Keratinocyte (primary cell): ENCODE measurements at regions not wholly inside any gene's neighbourhood (a gene's known extent, or its start where the extent isn't known, plus 50 kb on each side); places are given as distances from the start of the nearest gene placed in this dataset.

Source experiments
- DNase-seq: peaks from one replicate; pipeline ENCODE4 v3.0.0-alpha.2; 2011; ENCODE audit warnings: low read depth, missing footprints, low spot score
- FAIRE-seq: peaks from 2 replicates; lab custom pipeline; 2011; peaks lifted over from hg19 to GRCh38; lab: Jason Lieb, UNC
- H2AFZ ChIP-seq: 2 replicates; pipeline ENCODE4 v1.6.0; 2012; ENCODE audit warnings: low read length, control low read depth, inconsistent platforms; ENCODE audit not compliant: control insufficient read depth
- H3K27ac ChIP-seq: 2 replicates; pipeline ENCODE4 v1.5.1; 2011; ENCODE audit warnings: low read length; ENCODE audit not compliant: control insufficient read depth, insufficient read depth
- H3K27me3 ChIP-seq: 3 replicates; pipeline ENCODE4 v1.6.0; 2011; ENCODE audit warnings: low read length; ENCODE audit not compliant: control insufficient read depth, insufficient read depth; ENCODE audit errors: extremely low read depth
- H3K36me3 ChIP-seq, 2 experiments: 2 replicates in 1 of 2; 3 replicates in 1 of 2; pipeline ENCODE4 v1.5.1; 2011; ENCODE audit warnings: low read length in 2 of 2, mild to moderate bottlenecking in 1 of 2; ENCODE audit not compliant: control insufficient read depth in 2 of 2, insufficient read depth in 2 of 2; ENCODE audit errors: extremely low read depth in 1 of 2
- H3K4me1 ChIP-seq: 3 replicates; pipeline ENCODE4 v1.5.1; 2011; ENCODE audit warnings: low read length; ENCODE audit not compliant: control insufficient read depth, insufficient read depth; ENCODE audit errors: extremely low read depth
- H3K4me2 ChIP-seq: 3 replicates; pipeline ENCODE4 v1.6.0; 2011; ENCODE audit warnings: low read depth, low read length; ENCODE audit not compliant: control insufficient read depth, insufficient read depth; ENCODE audit errors: extremely low read depth
- H3K4me3 ChIP-seq, 3 experiments: fragments of 200-600 bp in 1 of 3; sonication (generic) in 1 of 3; 2 replicates in 2 of 3; 3 replicates in 1 of 3; pipeline ENCODE4 v1.5.1; 2011 to 2016; ENCODE audit warnings: low read length in 3 of 3, mild to moderate bottlenecking in 3 of 3, control low read depth in 2 of 3, inconsistent platforms in 1 of 3, low read depth in 1 of 3, mixed read lengths in 1 of 3, mixed run types in 1 of 3, moderate library complexity in 1 of 3; ENCODE audit not compliant: control insufficient read depth in 2 of 3, insufficient read depth in 2 of 3; ENCODE audit errors: extremely low read depth in 1 of 3
- H3K79me2 ChIP-seq: 2 replicates; pipeline ENCODE4 v1.6.0; 2012; ENCODE audit warnings: low read length; ENCODE audit not compliant: control insufficient read depth, insufficient read depth
- H3K9ac ChIP-seq: 3 replicates; pipeline ENCODE4 v1.6.0; 2011; ENCODE audit warnings: low read length; ENCODE audit not compliant: control insufficient read depth, insufficient read depth; ENCODE audit errors: extremely low read depth
- H3K9me1 ChIP-seq: 3 replicates; pipeline ENCODE4 v1.6.0; 2011; ENCODE audit warnings: low read length; ENCODE audit not compliant: control insufficient read depth, insufficient read depth; ENCODE audit errors: extremely low read depth
- H3K9me3 ChIP-seq: 2 replicates; pipeline ENCODE4 v1.5.1; 2012; ENCODE audit warnings: low read depth, low read length; ENCODE audit not compliant: control insufficient read depth
- H4K20me1 ChIP-seq: 3 replicates; pipeline ENCODE4 v1.6.0; 2011; ENCODE audit warnings: low read length; ENCODE audit not compliant: control insufficient read depth, insufficient read depth; ENCODE audit errors: extremely low read depth
- EZH2 ChIP-seq: IDR thresholded peaks from one replicate; pipeline ENCODE4 v1.6.1; 2012; ENCODE audit warnings: inconsistent platforms, mild to moderate bottlenecking, low read length, moderate library complexity
- dilution Hi-C: fragments of 300-500 bp; cut with MboI; formaldehyde crosslinking; loops from one replicate; pipeline ENCODE4 v1.7.0; 2020; ENCODE audit warnings: low sequenced_read_pairs; ENCODE audit not compliant: extremely low pct_ligation_motif_present
- TF ChIP-seq, protein P1 (sequence below), 3 experiments: IDR thresholded peaks in 1 of 3; conservative IDR thresholded peaks in 1 of 3; optimal IDR thresholded peaks in 1 of 3; 2 replicates in 2 of 3; 3 replicates in 1 of 3; pipeline versions ENCODE3 to v1.5.1; 2011; ENCODE audit warnings: low read length in 3 of 3, mild to moderate bottlenecking in 3 of 3, moderate library complexity in 2 of 3, control low read depth in 1 of 3, inconsistent platforms in 1 of 3; ENCODE audit not compliant: insufficient read depth in 2 of 3; ENCODE audit errors: extremely low read depth in 1 of 3

DNA sequence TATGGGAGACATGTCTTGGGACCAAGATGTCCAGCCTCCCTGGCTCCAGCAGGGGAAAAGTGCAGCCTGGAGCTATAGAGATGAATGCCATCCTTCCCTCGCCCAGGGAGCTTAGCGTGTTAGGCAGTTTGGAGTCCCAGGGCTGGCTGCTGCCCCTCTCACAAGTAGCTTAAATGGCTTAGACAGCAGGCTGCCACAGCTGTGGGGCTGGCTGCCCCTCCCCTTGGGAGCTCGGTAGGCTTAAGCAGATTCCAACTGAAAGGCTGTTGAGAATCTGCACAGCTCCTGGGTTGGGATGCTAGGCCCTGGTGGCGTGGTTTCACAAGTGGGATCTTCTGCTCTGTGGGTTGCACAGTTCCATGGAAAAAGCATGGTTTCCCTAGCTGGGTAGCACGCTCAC lies 940.5 kb upstream of the DDX18 start:
- dilution Hi-C loops: no loop called here
- H3K4me3 ChIP-seq: no peak overlapping the region
- FAIRE-seq: no peak
- no peak for DNase-seq
- no peaks in the 10 kb centered on the region for H3K9me3 ChIP-seq
- no peak overlapping the region for H2AFZ ChIP-seq
- TF ChIP-seq EZH2: no peak
- TF ChIP-seq, protein P1, sequence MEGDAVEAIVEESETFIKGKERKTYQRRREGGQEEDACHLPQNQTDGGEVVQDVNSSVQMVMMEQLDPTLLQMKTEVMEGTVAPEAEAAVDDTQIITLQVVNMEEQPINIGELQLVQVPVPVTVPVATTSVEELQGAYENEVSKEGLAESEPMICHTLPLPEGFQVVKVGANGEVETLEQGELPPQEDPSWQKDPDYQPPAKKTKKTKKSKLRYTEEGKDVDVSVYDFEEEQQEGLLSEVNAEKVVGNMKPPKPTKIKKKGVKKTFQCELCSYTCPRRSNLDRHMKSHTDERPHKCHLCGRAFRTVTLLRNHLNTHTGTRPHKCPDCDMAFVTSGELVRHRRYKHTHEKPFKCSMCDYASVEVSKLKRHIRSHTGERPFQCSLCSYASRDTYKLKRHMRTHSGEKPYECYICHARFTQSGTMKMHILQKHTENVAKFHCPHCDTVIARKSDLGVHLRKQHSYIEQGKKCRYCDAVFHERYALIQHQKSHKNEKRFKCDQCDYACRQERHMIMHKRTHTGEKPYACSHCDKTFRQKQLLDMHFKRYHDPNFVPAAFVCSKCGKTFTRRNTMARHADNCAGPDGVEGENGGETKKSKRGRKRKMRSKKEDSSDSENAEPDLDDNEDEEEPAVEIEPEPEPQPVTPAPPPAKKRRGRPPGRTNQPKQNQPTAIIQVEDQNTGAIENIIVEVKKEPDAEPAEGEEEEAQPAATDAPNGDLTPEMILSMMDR (optimal IDR thresholded peaks at IDR 0.05 in 1 of 3, IDR thresholded peaks at IDR 0.05 in 1 of 3, conservative IDR thresholded peaks at IDR 0.05 in 1 of 3; ENCODE audit: extremely low read depth in 1 of 3, insufficient read depth in 2 of 3, low read length in 3 of 3): no peak
- H3K4me1 ChIP-seq: no peaks in the 10 kb centered on the region
- H3K9ac ChIP-seq: no peak overlapping the region
- no peaks in the 10 kb centered on the region for H3K79me2 ChIP-seq
- no peaks in the 10 kb centered on the region for H3K36me3 ChIP-seq
- no peak overlapping the region for H3K27ac ChIP-seq
- no peaks in the 10 kb centered on the region for H4K20me1 ChIP-seq
- H3K9me1 ChIP-seq: no peaks in the 10 kb centered on the region
- no peak overlapping the region for H3K4me2 ChIP-seq
- H3K27me3 ChIP-seq: no peaks in the 10 kb centered on the region

DNA sequence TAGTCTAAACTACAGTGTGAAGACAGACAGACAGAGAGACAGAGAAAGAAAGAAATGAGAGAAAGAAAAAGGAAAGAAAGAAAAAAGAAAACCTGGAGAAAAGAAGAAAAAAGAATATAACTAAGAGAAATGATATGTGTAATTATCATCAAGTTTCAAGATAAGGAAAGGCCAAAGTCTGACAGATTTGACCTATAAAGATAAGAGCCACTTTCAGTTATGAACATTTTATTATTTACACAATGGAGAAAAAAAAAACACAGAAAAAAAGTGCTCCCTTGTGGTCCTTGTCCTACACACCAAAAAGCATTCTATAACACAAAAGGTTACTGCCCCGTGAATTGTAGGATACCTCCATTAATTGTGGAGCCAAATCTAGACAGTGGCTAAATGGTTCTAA lies 937.2 kb upstream of the DDX18 start:
- TF ChIP-seq, protein P1 (optimal IDR thresholded peaks at IDR 0.05 in 1 of 3, IDR thresholded peaks at IDR 0.05 in 1 of 3, conservative IDR thresholded peaks at IDR 0.05 in 1 of 3; ENCODE audit: extremely low read depth in 1 of 3, insufficient read depth in 2 of 3, low read length in 3 of 3): no peak
- no peak for TF ChIP-seq EZH2
- Histone ChIP-seq H4K20me1 (no peaks in the 10 kb centered on the region), H3K4me1 (no peaks in the 10 kb centered on the region), H3K36me3 (no peaks in the 10 kb centered on the region), H3K9me3 (no peaks in the 10 kb centered on the region), H3K79me2 (no peaks in the 10 kb centered on the region), H3K4me3 (no peak overlapping the region), H3K27ac (no peak overlapping the region), H3K9me1 (no peaks in the 10 kb centered on the region), H3K4me2 (no peak overlapping the region), H3K27me3 (no peaks in the 10 kb centered on the region), H3K9ac (no peak overlapping the region), H2AFZ (no peak overlapping the region)
- DNase-seq (no peak), FAIRE-seq (no peak)
- dilution Hi-C loops: no loop called here
